Glomerular endothelial cell (primary cell): ENCODE measurements at regions not wholly inside any gene's neighbourhood (a gene's known extent, or its start where the extent isn't known, plus 50 kb on each side); places are given as distances from the start of the nearest gene placed in this dataset.
"Not testable (repeated sequence)": the region's sequence is repeated elsewhere in the genome, so short reads cannot be mapped to it uniquely, and the experiment has no call there.

Experiments used
- DNase-seq: peaks from one replicate; pipeline ENCODE4 v3.0.0-alpha.2; 2011; ENCODE audit warnings: low read depth, low spot score; ENCODE audit errors: extremely low read depth

DNA sequence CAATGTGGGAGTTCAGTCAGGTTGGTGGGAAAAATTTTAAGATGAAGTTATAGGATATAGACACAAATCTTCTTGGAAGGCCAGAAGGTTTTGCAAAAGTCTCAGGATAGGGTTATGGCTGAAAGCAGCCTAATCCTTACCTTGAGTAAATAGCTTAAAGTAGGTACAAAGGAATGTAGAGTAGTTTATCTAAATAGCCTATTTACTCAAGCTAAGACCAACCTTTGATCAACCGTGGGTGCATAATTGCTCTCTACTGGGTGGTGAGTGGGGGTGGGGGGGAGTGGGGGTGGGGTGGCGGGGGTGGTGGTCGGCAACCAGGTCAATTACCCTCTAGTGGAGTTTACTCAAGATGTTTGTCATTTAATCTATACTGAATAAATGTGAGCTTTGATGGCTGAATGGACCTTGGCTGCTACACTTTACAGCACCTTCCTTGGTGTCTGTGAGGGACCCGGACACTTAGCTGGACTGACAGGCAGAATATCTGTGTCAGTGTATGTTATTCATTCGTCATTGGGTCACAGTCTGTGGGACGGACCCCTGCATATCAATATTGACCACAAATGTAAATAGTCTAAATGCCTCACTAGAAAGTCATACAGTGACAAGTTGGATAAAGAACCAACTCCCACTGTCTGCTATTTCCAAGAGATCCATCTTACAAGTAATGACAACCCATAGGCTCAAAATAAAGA, 545.7 kb upstream of the PABPC4L start:
- DNase-seq: no peak

DNA sequence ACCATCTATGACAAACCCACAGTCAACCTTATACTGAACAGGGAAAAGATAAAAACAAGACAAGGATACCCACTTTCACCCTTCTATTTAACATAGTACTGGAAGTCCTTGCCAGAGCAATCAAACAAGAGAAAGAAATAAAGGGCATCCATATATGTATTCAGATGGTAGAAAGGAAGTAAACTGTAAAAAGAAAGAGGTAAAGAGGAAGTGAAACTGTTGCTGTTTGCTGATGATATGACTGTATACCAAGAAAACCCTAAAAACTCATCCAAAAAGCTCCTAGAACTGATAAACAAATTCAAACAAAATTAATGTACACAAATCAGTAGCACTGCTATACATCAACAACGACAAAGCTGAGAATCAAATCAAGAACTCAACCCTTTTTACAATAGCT, 538.7 kb upstream of the PABPC4L start:
- no peak for DNase-seq

DNA sequence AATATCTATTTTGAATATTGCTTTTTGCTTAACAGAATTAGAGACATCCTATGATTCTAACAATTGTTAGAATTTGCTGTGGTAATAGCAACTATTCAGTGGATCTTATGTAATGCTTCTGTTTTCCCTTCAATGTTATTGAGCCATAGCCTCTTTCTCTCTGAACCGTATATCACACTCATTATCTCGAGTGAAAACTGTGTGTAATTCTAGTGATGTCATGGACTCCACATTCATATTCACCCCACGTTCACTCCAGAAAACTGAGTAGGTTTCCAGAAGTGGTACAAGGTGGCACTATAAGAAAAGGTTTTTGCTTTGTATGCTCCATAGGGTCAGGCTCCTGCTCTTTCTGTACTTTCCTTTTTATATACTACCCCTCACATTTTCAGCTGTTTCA, 534.3 kb upstream of the PABPC4L start:
- no peak for DNase-seq

DNA sequence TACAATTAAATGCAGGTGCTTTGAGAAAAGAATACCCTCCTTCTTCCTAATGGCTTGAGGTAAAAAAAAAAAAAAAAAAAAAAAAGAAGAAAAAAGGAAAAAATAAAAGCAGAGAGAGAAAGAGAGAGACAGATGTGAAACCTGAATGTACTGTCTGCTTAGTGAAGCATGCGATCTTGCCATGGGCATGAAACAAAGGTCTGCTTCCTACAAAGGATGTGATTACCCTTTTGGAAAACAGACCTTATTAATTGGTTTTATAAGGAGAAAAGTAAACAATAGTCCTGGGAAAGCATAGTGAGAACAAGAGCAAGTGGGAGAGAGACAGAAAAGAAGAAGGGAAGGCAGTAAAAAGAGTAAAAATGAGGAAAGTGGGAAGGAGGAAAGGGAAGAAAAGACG, 526.1 kb upstream of the PABPC4L start:
- DNase-seq: no peak

DNA sequence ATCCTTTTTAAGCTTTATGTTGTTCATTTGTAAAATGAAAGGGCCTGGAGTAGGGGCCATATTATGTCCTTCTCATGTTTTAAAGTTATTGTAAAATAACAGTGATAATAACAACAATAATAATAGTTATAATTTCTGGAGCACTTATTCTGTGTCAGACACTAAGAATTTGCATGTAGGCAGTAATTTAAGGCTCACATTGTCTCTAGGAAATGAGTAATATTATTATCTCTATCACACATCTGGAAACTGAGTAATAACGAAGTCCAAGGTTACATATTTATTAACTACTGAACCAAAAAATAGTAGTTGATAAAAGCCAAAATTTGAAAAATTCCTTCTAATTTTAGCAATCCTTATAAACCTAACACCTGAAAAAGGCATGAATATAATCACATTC, 520.7 kb upstream of the PABPC4L start:
- peak; percentile 22 for DNase-seq

DNA sequence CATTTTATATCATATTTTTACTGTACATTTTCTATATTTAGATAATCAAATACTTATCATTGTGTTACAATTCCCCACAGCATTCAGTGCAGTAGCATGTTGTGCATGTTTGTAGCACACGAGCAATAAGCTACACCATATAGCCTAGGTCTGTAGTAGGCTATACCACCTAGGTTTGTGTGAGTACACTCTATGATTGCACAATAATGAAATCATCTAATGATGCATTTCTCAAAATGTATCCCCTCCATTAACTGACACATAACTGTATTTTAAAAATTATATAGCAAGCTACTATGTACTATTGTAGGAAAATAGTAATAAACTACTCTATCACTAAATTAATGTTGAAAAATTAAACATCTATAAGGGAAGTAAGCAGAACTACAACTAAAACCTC, 518.4 kb upstream of the PABPC4L start:
- no peak for DNase-seq

DNA sequence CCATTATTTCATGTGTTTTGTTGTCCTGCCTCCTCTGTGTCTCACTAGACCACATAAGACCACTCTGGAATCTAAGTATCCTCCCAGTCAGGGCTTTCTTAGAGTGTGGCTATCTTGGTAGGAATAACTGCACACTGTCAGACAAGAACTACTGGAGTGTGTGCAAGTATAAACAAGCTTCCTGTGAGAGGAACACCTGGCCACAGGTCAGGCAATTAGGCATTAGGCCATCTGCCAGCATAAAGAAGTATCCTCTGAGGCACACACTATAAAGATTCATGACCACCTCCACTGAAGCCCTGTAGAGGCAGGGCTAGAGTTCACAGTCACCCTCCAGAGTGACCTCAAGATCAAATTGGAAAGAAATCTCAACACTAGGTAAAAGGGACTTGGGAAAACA, 507.0 kb upstream of the PABPC4L start:
- no peak for DNase-seq

DNA sequence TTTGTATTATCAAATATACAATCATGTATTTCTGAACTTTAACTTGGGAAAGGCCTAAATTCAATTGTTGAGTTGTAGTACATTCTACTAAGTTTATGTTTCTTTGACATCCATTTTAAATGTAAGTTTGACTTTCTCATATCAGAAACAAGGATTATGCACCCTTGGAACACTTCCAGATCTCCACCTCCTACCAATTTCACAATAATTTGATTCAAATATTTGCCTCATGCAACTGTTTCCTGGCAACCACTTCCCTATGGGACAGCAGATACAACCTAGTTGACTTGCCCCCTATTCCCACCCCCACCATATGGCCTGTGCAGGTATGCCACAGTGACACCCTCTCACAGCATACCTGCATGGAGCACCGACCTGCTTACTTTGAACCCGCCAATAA, 506.4 kb upstream of the PABPC4L start:
- DNase-seq: no peak

DNA sequence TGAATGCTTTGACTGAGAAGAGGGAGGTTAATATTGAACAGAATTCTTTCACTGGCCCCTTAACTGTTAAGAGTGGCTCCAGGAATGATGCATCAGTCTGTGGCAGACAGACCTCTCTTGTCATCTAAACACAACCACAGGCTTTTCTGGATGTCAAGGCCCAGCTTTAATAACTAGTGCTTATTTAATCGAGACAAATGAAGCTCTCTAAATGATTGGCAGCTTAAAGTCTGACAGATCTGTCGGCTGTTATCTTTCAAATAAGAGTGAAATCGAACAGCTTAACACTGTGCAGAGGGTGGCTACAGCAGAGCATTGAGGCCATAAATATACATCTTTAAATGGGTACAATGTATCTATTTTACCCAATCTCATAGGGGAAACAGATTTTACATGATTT, 500.8 kb upstream of the PABPC4L start:
- no peak for DNase-seq

DNA sequence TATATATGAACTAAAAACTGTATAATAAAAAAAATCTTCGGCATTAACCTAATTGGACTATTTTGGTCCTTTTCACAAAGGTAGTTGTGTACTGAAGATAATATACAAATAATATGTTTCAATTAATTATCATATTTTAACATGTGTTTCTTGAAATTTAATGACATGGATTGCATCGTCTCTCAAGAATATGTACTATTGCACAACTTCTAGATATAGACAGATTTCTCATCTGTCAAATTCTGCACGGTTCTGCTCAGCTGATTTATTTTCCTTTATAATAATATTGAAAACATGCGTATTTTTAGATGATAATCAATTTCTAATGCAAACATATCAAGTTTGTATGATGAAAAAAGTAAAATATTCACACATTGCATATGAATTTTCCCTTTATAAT, 498.7 kb upstream of the PABPC4L start:
- no peak for DNase-seq

DNA sequence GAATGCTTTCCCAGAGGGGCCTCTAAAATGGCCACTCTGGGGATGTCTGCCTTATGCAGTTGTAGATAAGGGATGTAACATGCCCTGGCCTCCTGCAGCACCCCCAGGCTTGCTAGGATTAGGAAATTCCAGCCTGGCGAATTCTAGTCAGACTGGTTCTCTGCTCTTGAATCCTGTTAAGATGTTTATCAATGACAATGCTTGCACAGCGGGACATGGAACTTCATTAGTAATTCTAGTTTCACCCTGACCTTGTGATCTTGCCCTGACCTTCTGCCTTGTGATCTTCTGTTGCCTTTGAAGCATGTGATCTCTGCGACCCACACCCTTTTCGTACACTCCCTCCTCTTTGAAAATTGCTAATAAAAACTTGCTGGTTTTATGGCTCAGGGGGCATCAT, 497.2 kb upstream of the PABPC4L start:
- not testable (repeated sequence) for DNase-seq

DNA sequence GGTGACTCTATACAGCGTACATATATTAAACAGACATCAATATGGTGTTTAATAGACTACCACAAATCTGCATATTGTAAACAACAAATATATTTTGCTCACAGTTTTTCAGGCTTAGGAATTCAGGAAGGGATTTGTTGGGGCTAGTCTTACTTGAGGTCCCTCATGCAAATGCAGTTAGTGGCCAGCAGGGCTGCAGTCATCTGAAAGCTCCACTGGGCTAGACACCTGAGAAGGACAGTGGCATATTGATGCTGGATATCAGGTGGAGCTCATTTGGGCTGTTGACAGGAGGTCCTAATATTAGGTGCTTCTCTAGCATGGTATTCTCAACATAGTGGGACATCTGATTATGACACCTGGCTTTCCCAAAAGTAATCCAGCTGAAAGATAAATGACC, 493.8 kb upstream of the PABPC4L start:
- DNase-seq: no peak

DNA sequence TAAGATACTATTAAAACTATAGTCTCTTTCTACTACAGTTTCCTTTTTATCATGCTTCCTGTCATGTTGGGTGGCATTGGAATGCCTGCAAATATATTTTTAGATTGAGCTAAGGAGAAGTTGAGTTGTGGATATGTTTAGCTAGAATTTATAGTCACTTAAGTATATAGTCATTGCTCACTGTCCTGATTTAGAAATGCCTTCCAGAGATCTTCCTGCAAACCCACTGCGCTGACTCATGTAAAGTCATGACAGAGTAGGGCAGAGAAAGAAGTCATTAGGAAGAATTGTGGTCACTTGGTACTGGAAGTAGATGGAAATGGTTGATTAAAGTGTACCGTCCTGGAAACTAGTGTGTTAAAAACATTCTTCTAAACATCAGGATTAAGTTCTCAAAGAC, 490.3 kb upstream of the PABPC4L start:
- DNase-seq: no peak

DNA sequence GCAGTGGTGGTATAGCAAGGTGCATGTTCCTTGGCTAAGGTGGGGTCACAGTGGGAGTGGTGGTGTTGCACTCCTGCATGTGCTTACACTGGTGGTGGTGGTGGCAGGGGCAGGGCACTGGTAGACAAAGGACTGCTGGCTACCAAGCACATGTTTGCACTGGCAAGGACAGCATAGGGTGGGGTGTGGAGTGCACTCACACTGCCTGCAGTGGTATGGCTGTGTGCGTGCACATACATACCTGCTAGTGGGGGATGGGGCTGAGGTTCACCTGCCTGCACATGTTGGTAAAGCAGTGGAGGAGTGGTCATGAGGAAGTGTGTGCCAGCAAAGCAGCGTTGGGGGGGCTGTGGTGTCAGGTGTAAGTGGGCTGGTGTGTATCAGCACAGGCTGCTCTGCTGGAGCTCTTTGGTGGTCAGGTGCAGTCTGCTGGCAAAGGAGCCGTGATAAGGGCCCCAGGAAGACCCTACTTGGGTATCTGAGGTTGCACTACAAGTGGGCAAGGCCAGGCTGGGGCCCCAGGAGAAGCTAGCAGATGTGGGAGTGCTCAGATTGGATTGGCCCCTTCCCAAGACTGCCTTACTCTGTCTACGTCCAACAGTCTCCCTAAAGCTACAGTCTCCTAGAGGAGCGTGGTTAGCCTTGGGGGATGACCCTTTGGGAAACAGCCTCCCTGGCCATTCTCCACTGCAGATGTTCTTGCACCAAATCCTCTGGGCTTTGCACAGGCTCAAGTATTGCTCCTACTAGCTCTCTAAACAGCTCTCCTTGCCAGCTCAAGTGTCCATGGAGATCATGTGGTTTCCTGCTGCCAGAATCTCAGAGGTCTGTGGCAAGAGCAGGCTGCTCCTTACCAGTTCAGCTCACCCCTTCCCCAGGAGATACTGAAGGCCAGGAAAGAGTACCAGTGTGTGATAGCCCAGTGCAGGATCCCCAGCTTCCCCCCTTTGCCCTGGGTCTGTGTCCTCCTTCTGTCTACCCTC, 486.3 kb upstream of the PABPC4L start:
- DNase-seq: no peak

DNA sequence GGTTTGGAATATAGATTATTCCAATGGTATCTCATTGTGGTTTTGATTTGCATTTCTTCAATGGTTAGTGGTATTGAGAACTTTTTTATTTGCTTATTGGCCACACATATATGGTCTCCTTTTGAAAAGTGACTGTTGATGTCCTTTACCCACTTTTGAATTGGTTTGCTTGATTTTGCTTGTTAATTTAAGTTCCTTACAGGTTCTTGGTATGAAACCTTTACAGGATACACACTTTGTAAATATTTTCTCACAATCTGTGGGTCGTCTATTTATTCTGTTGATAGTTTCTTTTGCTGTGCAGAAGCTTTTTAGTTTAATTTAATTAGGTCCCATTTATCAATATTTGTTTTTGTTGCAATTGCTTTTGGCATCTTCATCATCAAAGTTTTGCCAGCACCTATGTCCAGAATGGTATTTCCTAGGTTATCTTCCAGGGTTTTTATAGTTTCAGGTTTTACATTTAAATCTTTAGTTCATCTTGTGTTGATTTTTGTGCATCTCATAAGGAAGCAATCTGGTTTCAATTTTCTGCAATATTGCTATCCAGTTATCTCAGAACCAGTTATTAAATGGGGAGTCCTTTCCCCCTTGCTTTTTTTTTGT, 475.7 kb upstream of the PABPC4L start:
- DNase-seq: no peak

DNA sequence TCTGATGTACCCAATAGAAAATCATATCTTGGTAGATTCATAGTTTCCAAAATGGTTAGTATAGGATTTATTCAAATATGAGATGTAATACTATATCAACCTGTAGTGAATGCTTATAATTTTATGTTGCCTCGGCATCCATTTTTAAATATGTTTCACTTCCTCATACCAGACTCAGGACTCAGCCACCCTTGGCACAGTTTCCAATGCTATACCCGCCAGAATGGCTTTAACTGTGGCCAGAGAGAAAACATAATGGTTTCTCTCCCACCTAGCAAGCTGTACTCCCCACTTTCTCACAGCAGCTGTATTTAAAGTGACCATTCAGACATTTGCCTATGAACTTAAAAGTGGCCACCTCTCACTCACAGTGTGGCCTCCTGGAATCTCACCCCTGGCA, 466.6 kb upstream of the PABPC4L start:
- DNase-seq: no peak

DNA sequence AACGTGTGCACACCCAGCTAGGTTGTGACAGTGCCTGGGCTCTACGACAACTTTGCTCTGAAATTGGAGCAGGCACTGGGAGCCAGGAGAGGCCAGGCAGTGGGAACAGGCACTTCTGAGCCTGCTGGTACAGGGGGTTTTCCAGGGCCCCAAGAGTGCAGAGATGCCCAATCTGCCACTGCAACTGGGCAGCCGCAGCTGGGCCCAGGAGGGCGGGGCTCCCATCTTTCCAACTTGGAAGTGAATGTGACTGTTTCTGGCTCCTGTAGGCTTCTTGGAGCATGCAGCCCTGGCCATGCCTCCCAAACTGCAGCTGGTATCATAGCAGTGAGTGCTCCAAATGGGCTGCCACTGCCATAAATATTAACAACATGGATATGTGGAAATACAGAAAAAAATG, 465.1 kb upstream of the PABPC4L start:
- no peak for DNase-seq

DNA sequence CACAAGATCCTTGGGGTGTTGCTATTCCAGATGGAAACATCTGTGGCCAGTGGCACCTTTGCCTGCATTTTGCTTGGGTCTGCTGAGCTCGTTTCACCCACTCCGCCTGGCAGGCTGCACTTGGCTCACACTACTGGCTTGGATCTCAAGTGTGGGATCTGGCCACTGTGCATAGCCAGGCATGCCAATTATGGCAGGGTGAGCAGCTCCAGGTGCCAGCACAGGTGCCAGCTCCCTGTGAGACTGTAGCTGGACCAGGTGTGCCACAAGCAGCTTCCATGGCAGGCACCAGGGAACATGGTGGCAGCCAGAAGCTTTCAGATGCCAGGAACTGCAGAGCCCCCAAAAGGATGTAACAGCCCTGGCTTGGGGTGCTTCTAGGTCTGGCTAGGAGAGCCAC, 463.8 kb upstream of the PABPC4L start:
- no peak for DNase-seq

DNA sequence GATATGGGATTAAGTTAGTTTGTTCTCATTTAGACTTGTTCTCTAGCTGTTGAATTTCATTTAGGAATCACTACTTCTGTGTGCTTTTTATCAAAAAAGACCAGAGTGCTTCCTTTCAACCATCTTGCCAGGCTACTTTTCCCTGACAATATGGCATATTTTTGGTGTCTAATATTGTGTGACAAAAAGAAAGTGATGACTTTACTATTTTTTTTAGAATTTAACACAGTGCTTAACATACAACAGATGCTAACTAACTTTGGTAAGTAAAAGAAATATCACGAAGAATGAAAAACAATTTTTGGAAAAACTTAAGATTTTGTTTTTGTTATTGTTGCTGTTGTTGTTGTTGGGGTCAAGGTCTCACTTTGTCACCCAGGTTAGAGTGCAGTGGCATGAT, 462.2 kb upstream of the PABPC4L start:
- no peak for DNase-seq

DNA sequence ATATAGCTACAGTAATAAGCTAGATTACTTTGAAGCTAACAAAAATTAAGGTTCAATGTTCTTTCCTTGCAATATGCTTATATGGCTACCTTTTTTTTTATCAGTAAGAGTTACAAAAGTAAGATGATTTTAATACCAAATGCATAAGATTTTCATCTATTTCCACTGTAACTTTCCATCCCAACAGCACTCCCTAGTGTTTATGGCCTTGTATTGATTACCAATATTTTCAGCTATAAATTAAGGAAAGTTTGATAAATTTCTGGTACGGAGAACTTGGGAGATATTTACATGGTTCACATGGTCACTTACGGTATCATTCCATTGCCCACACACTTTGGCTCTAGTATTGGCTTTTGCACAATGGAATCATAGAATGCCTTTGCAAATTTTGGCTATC, 448.9 kb upstream of the PABPC4L start:
- DNase-seq: no peak

DNA sequence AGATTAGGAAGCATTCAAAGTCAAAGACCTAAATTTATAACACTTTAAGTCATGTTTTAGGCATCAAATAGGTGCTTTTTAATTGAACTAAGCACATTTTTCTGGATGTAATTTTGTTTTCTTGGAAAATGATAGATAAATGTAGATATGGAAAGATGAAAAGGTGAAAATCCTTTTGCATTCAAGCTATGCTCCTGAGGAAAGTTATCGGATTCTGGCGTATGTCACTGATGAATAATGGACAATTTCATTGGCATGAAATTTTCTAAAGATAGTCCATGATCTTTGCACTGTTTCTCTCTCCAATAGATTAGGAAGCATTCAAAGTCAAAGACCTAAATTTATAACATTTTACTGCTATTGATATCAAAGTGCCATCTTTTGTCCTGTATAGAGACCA, 444.2 kb upstream of the PABPC4L start:
- no peak for DNase-seq
